Stimulated activated CD4-positive, alpha-beta T cell treated with anti-CD3 and anti-CD28 coated beads, Interleukin-1b, Interleukin-23, amount 100 ng/mL, for 4 hours (primary cell): ENCODE measurements at regions not wholly inside any gene's neighbourhood (a gene's known extent, or its start where the extent isn't known, plus 50 kb on each side); places are given as distances from the start of the nearest gene placed in this dataset.
"Not testable (repeated sequence)": the region's sequence is repeated elsewhere in the genome, so short reads cannot be mapped to it uniquely, and the experiment has no call there.

ENCODE experiments used
- DNase-seq, 2 donors: peaks; one replicate each; pipeline ENCODE4 v3.0.0-alpha.2; 2020; ENCODE audit warnings: low read depth in 2 of 2

- DNase-seq: no peak
Observed at GRCh38 chr6:169927711-169928110, 176.3 kb downstream of the ERMARD start.

- no peak for DNase-seq
Observed at GRCh38 chr6:169926617-169927417, 175.4 kb downstream of the ERMARD start.

GRCh38 chr6:169923468-169924464 lies 172.3 kb downstream of the ERMARD start:
- no peak for DNase-seq

- DNase-seq: no peak
Observed at GRCh38 chr6:169921853-169922824, 170.7 kb downstream of the ERMARD start.

- DNase-seq: no peak
Observed at GRCh38 chr6:169921217-169921616, 169.8 kb downstream of the ERMARD start.

- DNase-seq: no peak
Observed at GRCh38 chr6:169920359-169921020, 169.1 kb downstream of the ERMARD start.

- no peak for DNase-seq
Observed at GRCh38 chr6:169918954-169919549, 167.6 kb downstream of the ERMARD start.

- no peak for DNase-seq
Observed at GRCh38 chr6:169918239-169918953, 167.0 kb downstream of the ERMARD start.

- no peak for DNase-seq
Observed at GRCh38 chr6:169917153-169917552, 165.7 kb downstream of the ERMARD start.

GRCh38 chr6:169915769-169916550 lies 164.5 kb downstream of the ERMARD start:
- DNase-seq: no peak

- DNase-seq: not testable (repeated sequence)
Observed at GRCh38 chr6:169913745-169914144, 162.3 kb downstream of the ERMARD start.

GRCh38 chr6:169913096-169913638 lies 161.7 kb downstream of the ERMARD start:
- no peak for DNase-seq

GRCh38 chr6:169912266-169913095 lies 161.1 kb downstream of the ERMARD start:
- DNase-seq: no peak

- DNase-seq: no peak
Observed at GRCh38 chr6:169911264-169912263, 160.1 kb downstream of the ERMARD start.

GRCh38 chr6:169909113-169909512 lies 157.7 kb downstream of the ERMARD start:
- no peak for DNase-seq

GRCh38 chr6:169908403-169908933 lies 157.0 kb downstream of the ERMARD start:
- DNase-seq: no peak
